K562 (cell line): ENCODE measurements at regions not wholly inside any gene's neighbourhood (a gene's known extent, or its start where the extent isn't known, plus 50 kb on each side); places are given as distances from the start of the nearest gene placed in this dataset.

Source experiments
- ATAC-seq: fragments of 200-7000 bp; cut with Tn5 transposase; 3 replicates; pipeline ENCODE4 v1.9.1; 2020; ENCODE audit warnings: moderate library complexity
- BruUV-seq: library from RNA; stranded (reverse); fragments of 400-500 nt; replicated peaks from 2 replicates; lab custom pipeline; 2021; lab: Mats Ljungman, UMichigan
- CTCF ChIA-PET: fragments of 300-600 bp; formaldehyde crosslinking; extraction: SDS; loops from one replicate; lab custom pipeline; 2021; ENCODE audit warnings: low intra/inter-chr PET ratio; lab: Yijun Ruan, JAX
- POLR2A ChIA-PET: fragments of 300-600, 350-650 bp; sonication (Branson Sonifier 250); formaldehyde crosslinking; extraction: SDS; loops from one replicate; lab custom pipeline; 2021; ENCODE audit warnings: antibody characterized with exemption, inconsistent platforms; lab: Yijun Ruan, JAX
- DNase-seq, 4 experiments: peaks; one replicate each; pipeline versions ENCODE4 v3.0.0 to v3.0.0-alpha.2; 2011 to 2018; ENCODE audit warnings: low spot score in 3 of 4, mixed read lengths in 3 of 4; ENCODE audit errors: extremely low read depth in 1 of 4
- FAIRE-seq: peaks from 2 replicates; lab custom pipeline; 2011; peaks lifted over from hg19 to GRCh38; lab: Jason Lieb, UNC
- H2AFZ ChIP-seq: 2 replicates; pipeline ENCODE4 v1.6.0; 2011; ENCODE audit warnings: low read depth, low read length, control low read depth, inconsistent platforms
- H3K27ac ChIP-seq: fragments of 200-600 bp; 3 replicates; pipeline ENCODE4 v1.8.0; 2011; ENCODE audit warnings: low read depth, mild to moderate bottlenecking, control low read depth, inconsistent platforms, low read length, moderate library complexity, mixed read lengths; ENCODE audit errors: extremely low read depth
- H3K27me3 ChIP-seq, 2 experiments: fragments of 300-600 bp in 1 of 2; 2 replicates in 1 of 2; 3 replicates in 1 of 2; pipeline versions ENCODE4 v1.6.0 to v1.8.0; 2011; ENCODE audit warnings: inconsistent platforms in 2 of 2, low read length in 2 of 2, mild to moderate bottlenecking in 1 of 2, mixed read lengths in 1 of 2, moderate library complexity in 1 of 2; ENCODE audit not compliant: control insufficient read depth in 2 of 2, insufficient read depth in 2 of 2
- H3K36me3 ChIP-seq: fragments of 300-600 bp; 3 replicates; pipeline ENCODE4 v1.8.0; 2011; ENCODE audit warnings: mild to moderate bottlenecking, low read length, inconsistent platforms; ENCODE audit not compliant: control insufficient read depth, insufficient read depth
- H3K4me1 ChIP-seq, 2 experiments: fragments of 200-600 bp in 1 of 2; replicated peaks in 1 of 2; 2 replicates in 1 of 2; 3 replicates in 1 of 2; pipeline versions ENCODE4 v1.5.1 to v1.8.0; 2011; ENCODE audit warnings: inconsistent platforms in 2 of 2, low read length in 2 of 2, mild to moderate bottlenecking in 1 of 2, mixed read lengths in 1 of 2, moderate library complexity in 1 of 2; ENCODE audit not compliant: control insufficient read depth in 2 of 2, insufficient read depth in 2 of 2
- H3K4me2 ChIP-seq: 2 replicates; pipeline ENCODE4 v1.6.1; 2011; ENCODE audit warnings: low read length, control low read depth, inconsistent platforms, mixed read lengths; ENCODE audit not compliant: insufficient read depth
- H3K4me3 ChIP-seq: fragments of 200-600 bp; sonication (generic), shearing (Covaris generic); 2 replicates; pipeline ENCODE4 v1.5.1; 2016; ENCODE audit warnings: control low read depth, inconsistent platforms
- H3K79me2 ChIP-seq: fragments of 200-600 bp; 3 replicates; pipeline ENCODE4 v1.8.0; 2011; ENCODE audit warnings: low read length, inconsistent platforms; ENCODE audit not compliant: control insufficient read depth, insufficient read depth
- H3K9ac ChIP-seq, 2 experiments: 2 replicates each; pipeline versions ENCODE4 v1.6.0 to v1.6.1; 2011; ENCODE audit warnings: low read depth in 2 of 2, low read length in 2 of 2, control low read depth in 1 of 2, inconsistent platforms in 1 of 2, mild to moderate bottlenecking in 1 of 2, mixed read lengths in 1 of 2; ENCODE audit not compliant: insufficient read depth in 1 of 2
- H3K9me1 ChIP-seq: one replicate; pipeline ENCODE4 v1.6.0; 2011; ENCODE audit warnings: inconsistent platforms, mild to moderate bottlenecking, low read length, moderate library complexity; ENCODE audit not compliant: control insufficient read depth, insufficient read depth
- H3K9me3 ChIP-seq: replicated peaks from 2 replicates; pipeline ENCODE4 v1.5.1; 2011; ENCODE audit warnings: low read depth, low read length, inconsistent platforms; ENCODE audit not compliant: control insufficient read depth, insufficient read depth
- H4K20me1 ChIP-seq: replicated peaks from 2 replicates; pipeline ENCODE4 v1.6.1; 2011; ENCODE audit warnings: low read length, inconsistent platforms, mixed read lengths; ENCODE audit not compliant: control insufficient read depth, insufficient read depth
- EWSR1 ChIP-seq: fragments of 450-650 bp; IDR thresholded peaks from 2 replicates; pipeline ENCODE4 v1.6.1; 2018; ENCODE audit warnings: borderline replicate concordance, mild to moderate bottlenecking, low read depth, moderate library complexity; ENCODE audit not compliant: partially characterized antibody
- KAT7 ChIP-seq: sonication (generic); formaldehyde crosslinking; IDR thresholded peaks from 2 replicates; pipeline ENCODE4 v1.8.0; 2022; ENCODE audit warnings: missing genetic modification reagents, mild to moderate bottlenecking, borderline replicate concordance
- SNRNP70 ChIP-seq: fragments of 200-400 bp; formaldehyde crosslinking; optimal IDR thresholded peaks from 2 replicates; pipeline ENCODE3; 2017; ENCODE audit warnings: low read depth, low read length
- U2AF2 ChIP-seq: fragments of 200-400 bp; formaldehyde crosslinking; optimal IDR thresholded peaks from 2 replicates; pipeline ENCODE3; 2017; ENCODE audit warnings: low read depth, mild to moderate bottlenecking, low read length
- ZNF133 ChIP-seq: fragments of 250-450 bp; sonication (Bioruptor Pico); IDR thresholded peaks from 2 replicates; pipeline ENCODE4 v1.4.0; 2020; ENCODE audit warnings: mild to moderate bottlenecking
- WGBS: fragments of 100-300 bp; shearing (Covaris generic); methylation state at CpG from one replicate; pipeline ENCODE4 v1.1.6; 2016; ENCODE audit warnings: low coverage, mixed read lengths; ENCODE audit not compliant: insufficient coverage; ENCODE audit errors: missing lambda C conversion rate; 5-methylcytosine and 5-hydroxymethylcytosine counted together
- in situ Hi-C: fragments of 300-500 bp; cut with MboI; formaldehyde crosslinking; loops from 4 replicates; pipeline ENCODE4 v1.15.0; 2018; ENCODE audit warnings: inconsistent platforms, mixed read lengths
- intact Hi-C: fragments of 100-400 bp; cut with micrococcal nuclease; formaldehyde crosslinking; loops from 2 replicates; pipeline ENCODE4 v1.14.2; 2022
- TF ChIP-seq, protein P1 (sequence below): sonication (generic); formaldehyde crosslinking; IDR thresholded peaks from 2 replicates; pipeline ENCODE4 v1.8.1; 2023; ENCODE audit warnings: mild to moderate bottlenecking, missing genetic modification reagents
- TF ChIP-seq, protein P2 (sequence below): fragments of 450-650 bp; IDR thresholded peaks from 2 replicates; pipeline ENCODE4 v1.6.1; 2018; ENCODE audit not compliant: partially characterized antibody

DNA sequence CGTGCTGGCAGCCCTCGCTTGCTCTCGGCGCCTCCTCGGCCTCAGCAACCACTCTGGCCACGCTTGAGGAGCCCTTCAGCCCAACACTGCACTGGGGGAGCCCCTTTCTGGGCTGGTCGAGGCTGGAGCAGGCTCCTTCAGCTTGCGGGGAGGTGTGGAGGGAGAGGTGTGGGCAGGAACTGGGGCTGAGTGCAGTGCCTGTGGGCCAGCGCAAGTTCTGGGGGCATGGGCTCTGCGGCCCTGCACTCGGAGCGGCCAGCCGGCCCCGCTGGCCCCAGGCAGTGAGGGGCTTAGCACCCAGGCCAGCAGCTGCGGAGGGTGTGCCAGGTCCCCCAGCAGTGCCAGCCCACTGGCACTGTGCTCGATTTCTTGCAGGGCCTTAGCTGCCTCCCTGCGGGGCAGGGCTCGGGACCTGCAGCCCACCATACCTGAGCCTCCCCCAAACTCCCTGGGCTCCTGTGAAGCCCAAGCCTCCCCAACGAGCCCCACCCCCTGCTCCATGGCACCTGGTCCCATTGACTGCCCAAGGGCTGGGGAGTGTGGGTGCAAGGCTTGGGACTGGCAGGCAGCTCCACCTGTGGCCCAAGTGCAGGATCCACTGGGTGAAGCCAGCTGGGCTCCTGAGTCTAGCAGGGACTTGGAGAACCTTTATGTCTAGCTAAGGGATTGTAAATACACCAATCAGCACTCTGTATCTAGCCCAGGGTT, 556.8 kb downstream of the GABRG1 start (continued):
- no peak for TF ChIP-seq KAT7 (CRISPR knock-in tag)

DNA sequence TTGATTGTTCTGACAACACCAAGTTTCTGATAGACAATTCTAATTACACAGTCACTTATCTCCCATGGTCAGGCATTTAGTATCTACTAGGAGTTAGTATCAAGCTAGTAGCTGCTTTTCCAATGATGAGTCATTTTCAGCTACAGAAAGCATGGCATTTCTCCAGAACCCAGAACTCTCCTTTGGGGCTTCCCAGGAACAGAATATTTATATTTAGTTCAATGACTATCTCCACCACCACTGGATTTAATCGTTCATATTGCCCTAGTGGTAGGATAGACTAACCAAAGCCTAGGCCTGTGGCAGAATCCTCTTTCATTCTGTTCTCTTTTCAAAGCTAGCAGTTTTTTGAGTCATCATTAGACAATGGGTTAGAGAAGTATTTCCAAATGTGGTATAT, 569.4 kb downstream of the GABRG1 start:
- Histone ChIP-seq H3K27ac (no peak overlapping the region), H2AFZ (no peak overlapping the region), H3K4me3 (no peak overlapping the region), H3K79me2 (no peaks in the 10 kb centered on the region), H3K36me3 (no peaks in the 10 kb centered on the region), H4K20me1 (no peaks in the 10 kb centered on the region), H3K9ac (no peak overlapping the region)
- no peak for FAIRE-seq
- no peak for DNase-seq
- ATAC-seq = no peak
- TF ChIP-seq ZNF133 (CRISPR knock-in tag) = no peak
- TF ChIP-seq EWSR1 = no peak
- TF ChIP-seq, protein P1, sequence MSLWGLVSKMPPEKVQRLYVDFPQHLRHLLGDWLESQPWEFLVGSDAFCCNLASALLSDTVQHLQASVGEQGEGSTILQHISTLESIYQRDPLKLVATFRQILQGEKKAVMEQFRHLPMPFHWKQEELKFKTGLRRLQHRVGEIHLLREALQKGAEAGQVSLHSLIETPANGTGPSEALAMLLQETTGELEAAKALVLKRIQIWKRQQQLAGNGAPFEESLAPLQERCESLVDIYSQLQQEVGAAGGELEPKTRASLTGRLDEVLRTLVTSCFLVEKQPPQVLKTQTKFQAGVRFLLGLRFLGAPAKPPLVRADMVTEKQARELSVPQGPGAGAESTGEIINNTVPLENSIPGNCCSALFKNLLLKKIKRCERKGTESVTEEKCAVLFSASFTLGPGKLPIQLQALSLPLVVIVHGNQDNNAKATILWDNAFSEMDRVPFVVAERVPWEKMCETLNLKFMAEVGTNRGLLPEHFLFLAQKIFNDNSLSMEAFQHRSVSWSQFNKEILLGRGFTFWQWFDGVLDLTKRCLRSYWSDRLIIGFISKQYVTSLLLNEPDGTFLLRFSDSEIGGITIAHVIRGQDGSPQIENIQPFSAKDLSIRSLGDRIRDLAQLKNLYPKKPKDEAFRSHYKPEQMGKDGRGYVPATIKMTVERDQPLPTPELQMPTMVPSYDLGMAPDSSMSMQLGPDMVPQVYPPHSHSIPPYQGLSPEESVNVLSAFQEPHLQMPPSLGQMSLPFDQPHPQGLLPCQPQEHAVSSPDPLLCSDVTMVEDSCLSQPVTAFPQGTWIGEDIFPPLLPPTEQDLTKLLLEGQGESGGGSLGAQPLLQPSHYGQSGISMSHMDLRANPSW (CRISPR knock-in tag) = no peak
- TF ChIP-seq U2AF2 = no peak
- TF ChIP-seq, protein P2, sequence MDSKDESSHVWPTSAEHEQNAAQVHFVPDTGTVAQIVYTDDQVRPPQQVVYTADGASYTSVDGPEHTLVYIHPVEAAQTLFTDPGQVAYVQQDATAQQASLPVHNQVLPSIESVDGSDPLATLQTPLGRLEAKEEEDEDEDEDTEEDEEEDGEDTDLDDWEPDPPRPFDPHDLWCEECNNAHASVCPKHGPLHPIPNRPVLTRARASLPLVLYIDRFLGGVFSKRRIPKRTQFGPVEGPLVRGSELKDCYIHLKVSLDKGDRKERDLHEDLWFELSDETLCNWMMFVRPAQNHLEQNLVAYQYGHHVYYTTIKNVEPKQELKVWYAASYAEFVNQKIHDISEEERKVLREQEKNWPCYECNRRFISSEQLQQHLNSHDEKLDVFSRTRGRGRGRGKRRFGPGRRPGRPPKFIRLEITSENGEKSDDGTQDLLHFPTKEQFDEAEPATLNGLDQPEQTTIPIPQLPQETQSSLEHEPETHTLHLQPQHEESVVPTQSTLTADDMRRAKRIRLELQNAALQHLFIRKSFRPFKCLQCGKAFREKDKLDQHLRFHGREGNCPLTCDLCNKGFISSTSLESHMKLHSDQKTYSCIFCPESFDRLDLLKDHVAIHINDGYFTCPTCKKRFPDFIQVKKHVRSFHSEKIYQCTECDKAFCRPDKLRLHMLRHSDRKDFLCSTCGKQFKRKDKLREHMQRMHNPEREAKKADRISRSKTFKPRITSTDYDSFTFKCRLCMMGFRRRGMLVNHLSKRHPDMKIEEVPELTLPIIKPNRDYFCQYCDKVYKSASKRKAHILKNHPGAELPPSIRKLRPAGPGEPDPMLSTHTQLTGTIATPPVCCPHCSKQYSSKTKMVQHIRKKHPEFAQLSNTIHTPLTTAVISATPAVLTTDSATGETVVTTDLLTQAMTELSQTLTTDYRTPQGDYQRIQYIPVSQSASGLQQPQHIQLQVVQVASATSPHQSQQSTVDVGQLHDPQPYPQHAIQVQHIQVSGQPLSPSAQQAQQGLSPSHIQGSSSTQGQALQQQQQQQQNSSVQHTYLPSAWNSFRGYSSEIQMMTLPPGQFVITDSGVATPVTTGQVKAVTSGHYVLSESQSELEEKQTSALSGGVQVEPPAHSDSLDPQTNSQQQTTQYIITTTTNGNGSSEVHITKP = no peak
- TF ChIP-seq SNRNP70 = no peak
- TF ChIP-seq, all 486 proteins: peak for 0
- in situ Hi-C loops (no loop called here), intact Hi-C loops (no loop called here)
- no TSS peak for BruUV-seq
- Histone ChIP-seq H3K27me3 (no peaks in the 10 kb centered on the region), H3K4me2 (no peak overlapping the region), H3K9me1 (no peaks in the 10 kb centered on the region), H3K9me3 (no peaks in the 10 kb centered on the region), H3K4me1 (no peaks in the 10 kb centered on the region)
- CTCF ChIA-PET = no interaction called here
- 0% methylated on average over 1 of the region's 1 CpG for WGBS
- POLR2A ChIA-PET = interaction anchor here (1.3 kb wide), 1 partner anchor 19 kb away, joined by 7 read pairs; no protein-coding TSS in a partner anchor
